Fibroblast of pulmonary artery (primary cell): ENCODE measurements at regions not wholly inside any gene's neighbourhood (a gene's known extent, or its start where the extent isn't known, plus 50 kb on each side); places are given as distances from the start of the nearest gene placed in this dataset.

Experiments
- DNase-seq: peaks from one replicate; pipeline ENCODE4 v3.0.0-alpha.2; 2010; ENCODE audit warnings: low read depth
- H3K4me3 ChIP-seq: replicated peaks from 2 replicates; pipeline ENCODE4 v1.5.1; 2011; ENCODE audit warnings: low read depth, mild to moderate bottlenecking, control low read depth, low read length, moderate library complexity
- CTCF ChIP-seq: IDR thresholded peaks from 2 replicates; pipeline ENCODE4 v1.5.1; 2011; ENCODE audit warnings: mild to moderate bottlenecking, control low read depth, low read length, inconsistent platforms; ENCODE audit errors: missing control alignments

- no peak for DNase-seq
- no peak for TF ChIP-seq CTCF
- H3K4me3 ChIP-seq: no peak overlapping the region
Measured at GRCh38 chr2:9094117-9094516, 90.6 kb upstream of the MBOAT2 start.

- DNase-seq: no peak
- no peak overlapping the region for H3K4me3 ChIP-seq
- TF ChIP-seq CTCF: no peak
Measured at GRCh38 chr2:9093324-9093723, 89.8 kb upstream of the MBOAT2 start.

GRCh38 chr2:9092383-9093282 is 89.1 kb upstream of the MBOAT2 start:
- H3K4me3 ChIP-seq: no peak overlapping the region
- no peak for TF ChIP-seq CTCF
- DNase-seq: no peak

- no peak for DNase-seq
- no peak overlapping the region for H3K4me3 ChIP-seq
- TF ChIP-seq CTCF: no peak
Measured at GRCh38 chr2:9091811-9092210, 88.3 kb upstream of the MBOAT2 start.

GRCh38 chr2:9089831-9090230 is 86.3 kb upstream of the MBOAT2 start:
- DNase-seq: peak; percentile 52
- H3K4me3 ChIP-seq: no peak overlapping the region
- no peak for TF ChIP-seq CTCF

- DNase-seq: no peak
- TF ChIP-seq CTCF: no peak
- no peak overlapping the region for H3K4me3 ChIP-seq
Measured at GRCh38 chr2:9087121-9087681, 83.7 kb upstream of the MBOAT2 start.
